Stimulated activated CD4-positive, alpha-beta T cell treated with anti-CD3 and anti-CD28 coated beads, Interleukin-1b, Interleukin-23, amount 100 ng/mL, for 24 hours (primary cell): ENCODE measurements at regions not wholly inside any gene's neighbourhood (a gene's known extent, or its start where the extent isn't known, plus 50 kb on each side); places are given as distances from the start of the nearest gene placed in this dataset.
"Not testable (repeated sequence)": the region's sequence is repeated elsewhere in the genome, so short reads cannot be mapped to it uniquely, and the experiment has no call there.

Experiments
- DNase-seq, 4 experiments: peaks; one replicate each; pipeline ENCODE4 v3.0.0-alpha.2; 2020; ENCODE audit warnings: low read depth in 4 of 4, low spot score in 1 of 4

GRCh38 chr5:103758996-103759395 is 196.4 kb upstream of the NUDT12 start:
- no peak for DNase-seq

GRCh38 chr5:103755974-103756373 is 193.4 kb upstream of the NUDT12 start:
- no peak for DNase-seq

GRCh38 chr5:103745353-103746065 is 182.9 kb upstream of the NUDT12 start:
- no peak for DNase-seq

- no peak for DNase-seq
These were observed 181.6 kb upstream of the NUDT12 start for GRCh38 chr5:103744159-103744558.

- no peak for DNase-seq
These were observed 180.8 kb upstream of the NUDT12 start for GRCh38 chr5:103743421-103743820.

GRCh38 chr5:103741984-103742383 is 179.4 kb upstream of the NUDT12 start:
- no peak for DNase-seq

GRCh38 chr5:103736343-103736742 is 173.8 kb upstream of the NUDT12 start:
- DNase-seq = not testable (repeated sequence)

- DNase-seq = no peak
These were observed 161.7 kb upstream of the NUDT12 start for GRCh38 chr5:103724271-103724670.

GRCh38 chr5:103721183-103721582 is 158.6 kb upstream of the NUDT12 start:
- no peak for DNase-seq

GRCh38 chr5:103718108-103718507 is 155.5 kb upstream of the NUDT12 start:
- no peak for DNase-seq

- DNase-seq = no peak
These were observed 146.0 kb upstream of the NUDT12 start for GRCh38 chr5:103708601-103709000.

GRCh38 chr5:103706939-103707682 is 144.5 kb upstream of the NUDT12 start:
- no peak for DNase-seq

- DNase-seq = no peak
These were observed 141.0 kb upstream of the NUDT12 start for GRCh38 chr5:103703617-103704016.

GRCh38 chr5:103693517-103693916 is 130.9 kb upstream of the NUDT12 start:
- DNase-seq = no peak

GRCh38 chr5:103690676-103691075 is 128.1 kb upstream of the NUDT12 start:
- DNase-seq = no peak

- no peak for DNase-seq
These were observed 117.3 kb upstream of the NUDT12 start for GRCh38 chr5:103679873-103680272.

GRCh38 chr5:103676198-103676597 is 113.6 kb upstream of the NUDT12 start:
- not testable (repeated sequence) for DNase-seq

- no peak for DNase-seq
These were observed 112.2 kb upstream of the NUDT12 start for GRCh38 chr5:103674739-103675138.

- DNase-seq = no peak
These were observed 111.7 kb upstream of the NUDT12 start for GRCh38 chr5:103674251-103674650.

GRCh38 chr5:103669615-103670014 is 107.0 kb upstream of the NUDT12 start:
- no peak for DNase-seq

GRCh38 chr5:103668281-103668680 is 105.7 kb upstream of the NUDT12 start:
- no peak for DNase-seq

- no peak for DNase-seq
These were observed 104.5 kb upstream of the NUDT12 start for GRCh38 chr5:103667068-103667467.

- DNase-seq = no peak
These were observed 94.7 kb upstream of the NUDT12 start for GRCh38 chr5:103657301-103657700.
